ENCODE measurements at regions not wholly inside any gene's neighbourhood (a gene's known extent, or its start where the extent isn't known, plus 50 kb on each side); places are given as distances from the start of the nearest gene placed in this dataset.
"Not testable (repeated sequence)": the region's sequence is repeated elsewhere in the genome, so short reads cannot be mapped to it uniquely, and the experiment has no call there.

- not testable (repeated sequence) for TF ChIP-seq CREB3 (tag; conservative IDR thresholded peaks at IDR 0.05; ENCODE audit: low read depth); KLF16 (IDR thresholded peaks at IDR 0.05); TSHZ1 (CRISPR knock-in tag; IDR thresholded peaks at IDR 0.05); DNMT1 (IDR thresholded peaks at IDR 0.05); CBFB (CRISPR knock-in tag; IDR thresholded peaks at IDR 0.05); SMAD1 (IDR thresholded peaks at IDR 0.05; ENCODE audit: low read depth, low read length, partially characterized antibody); CTCF (IDR thresholded peaks at IDR 0.05 in 2 of 3, conservative IDR thresholded peaks at IDR 0.05 in 1 of 3; ENCODE audit: insufficient read depth in 2 of 3, low read depth in 1 of 3, low read length in 3 of 3)
- TF ChIP-seq TRIM24 (IDR thresholded peaks at IDR 0.05) (peak; percentile 26 to 44; a peak in 2 of 4 replicates), POLR2A (conservative IDR thresholded peaks at IDR 0.05) (peak; percentile 76), KDM1A (IDR thresholded peaks at IDR 0.05) (peak in 1 of 2 experiments; percentile 34; a peak in 1 of 4 replicates)
Observed at GRCh38 chr7:146019041-146020004, 97.3 kb upstream of the CNTNAP2 start.

Measured in K562 (cell line).